ENCODE measurements at regions not wholly inside any gene's neighbourhood (a gene's known extent, or its start where the extent isn't known, plus 50 kb on each side); places are given as distances from the start of the nearest gene placed in this dataset.
"Not testable (repeated sequence)": the region's sequence is repeated elsewhere in the genome, so short reads cannot be mapped to it uniquely, and the experiment has no call there.

DNA sequence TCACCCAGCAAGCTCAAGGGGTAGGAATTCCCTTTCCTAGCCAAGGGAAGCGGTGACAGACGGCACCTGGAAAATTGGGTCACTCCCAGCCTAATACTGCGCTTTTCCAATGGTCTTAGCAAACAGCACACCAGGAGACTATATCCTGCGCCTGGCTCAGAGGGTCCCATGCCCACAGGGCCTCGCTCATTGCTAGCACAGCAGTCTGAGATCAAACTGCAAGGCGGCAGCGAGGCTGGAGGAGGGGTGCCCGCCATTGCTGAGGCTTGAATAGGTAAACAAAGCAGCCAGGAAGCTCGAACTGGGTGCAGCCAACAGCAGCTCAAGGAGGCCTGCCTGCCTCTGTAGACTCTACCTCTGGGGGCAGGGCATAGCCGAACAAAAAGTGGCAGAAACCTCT, 500.4 kb upstream of the ANO3 start:
- ATAC-seq; H3K36me3 Mint-ChIP-seq; H3K27ac Mint-ChIP-seq; DNase-seq (ENCODE audit: low spot score in 2 of 2): not testable (repeated sequence)
- peaks cover 17 to 20% of the 10 kb centered on the region in 2 donors for H3K9me3 Mint-ChIP-seq

DNA sequence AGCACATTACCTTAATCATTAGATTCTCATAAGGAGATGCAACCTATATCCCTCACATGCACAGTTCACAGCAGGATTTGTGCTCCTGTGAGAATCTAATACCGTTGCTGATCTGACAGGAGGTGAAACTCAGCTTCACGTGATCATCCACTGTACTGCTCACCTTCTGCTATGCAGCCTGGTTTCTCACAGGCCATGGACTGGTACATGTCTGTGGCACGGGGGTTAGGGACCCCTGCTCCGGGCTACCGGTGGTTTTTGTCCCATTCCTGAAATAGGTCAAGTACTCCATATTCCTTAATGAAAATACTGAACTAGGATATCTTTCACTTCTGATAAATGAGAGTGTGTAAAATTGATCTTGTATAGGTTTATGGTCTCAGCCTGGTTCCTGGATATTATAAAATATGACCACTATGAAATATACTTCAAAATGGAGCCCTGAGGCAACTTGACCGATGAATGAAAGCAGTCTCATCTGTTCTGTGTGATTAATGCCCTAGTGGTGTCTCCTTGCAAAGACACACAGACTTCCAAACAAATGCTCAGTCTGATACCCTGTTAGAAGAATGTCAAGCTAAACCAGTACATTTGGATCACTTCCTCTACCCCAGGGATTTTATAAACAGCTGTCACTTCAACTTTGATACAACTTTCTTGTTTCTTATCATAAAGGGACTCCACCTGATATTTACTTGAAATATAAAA, 492.9 kb upstream of the ANO3 start:
- peaks cover 10 to 16% of the 10 kb centered on the region in 2 donors for H3K9me3 Mint-ChIP-seq
- H3K36me3 Mint-ChIP-seq: peaks cover 0 to 1% of the 10 kb centered on the region in 2 donors
- no peak for ATAC-seq
- no peak overlapping the region for H3K27ac Mint-ChIP-seq
- no peak for DNase-seq (ENCODE audit: low spot score in 2 of 2)

DNA sequence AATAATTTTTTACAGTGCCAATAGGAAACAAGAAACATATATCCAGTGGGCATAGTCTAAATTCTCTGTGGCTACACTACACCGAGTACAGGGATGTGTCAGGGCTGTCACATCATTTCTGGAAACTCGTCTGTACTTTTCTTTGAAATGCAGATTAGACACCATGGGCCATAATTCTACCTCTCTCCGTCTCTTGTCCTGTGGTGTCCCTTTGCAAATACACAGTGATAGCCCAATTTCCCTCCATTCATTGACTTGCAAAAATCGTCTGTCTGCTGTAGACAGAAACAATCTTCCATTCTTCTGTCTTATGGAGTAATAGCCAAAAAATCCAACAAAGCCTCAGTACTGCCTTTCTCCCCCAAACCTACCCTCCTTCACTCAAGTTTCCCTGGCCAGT, 487.1 kb upstream of the ANO3 start:
- Mint-ChIP-seq H3K27ac (no peak overlapping the region), H3K9me3 (peaks cover 25 to 42% of the 10 kb centered on the region in 2 donors), H3K36me3 (peaks cover 0 to 12% of the 10 kb centered on the region in 2 donors)
- DNase-seq (ENCODE audit: low spot score in 2 of 2) (no peak), ATAC-seq (no peak)

DNA sequence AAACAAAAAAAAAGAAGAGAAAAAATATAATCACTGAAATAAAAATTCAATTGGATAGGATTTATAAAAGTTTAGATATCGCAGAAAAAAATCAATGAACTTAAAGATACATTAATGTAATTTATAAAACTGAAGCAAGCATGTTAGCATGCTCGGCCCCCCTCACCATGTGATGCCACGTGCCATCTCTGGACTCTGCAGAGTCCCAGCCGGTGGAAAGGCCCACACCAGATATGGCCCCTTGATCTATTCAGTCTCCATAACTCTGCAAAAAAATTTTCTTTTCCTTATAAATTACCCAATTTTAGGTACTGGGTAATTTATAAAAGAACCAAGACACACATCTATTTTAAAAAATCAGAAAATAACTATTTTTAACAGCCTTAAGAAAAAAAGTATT, 476.0 kb upstream of the ANO3 start:
- Mint-ChIP-seq H3K9me3 (peaks cover 20 to 21% of the 10 kb centered on the region in 2 donors), H3K36me3 (no peaks in the 10 kb centered on the region), H3K27ac (no peak overlapping the region)
- ATAC-seq: no peak
- DNase-seq (ENCODE audit: low spot score in 2 of 2): no peak

DNA sequence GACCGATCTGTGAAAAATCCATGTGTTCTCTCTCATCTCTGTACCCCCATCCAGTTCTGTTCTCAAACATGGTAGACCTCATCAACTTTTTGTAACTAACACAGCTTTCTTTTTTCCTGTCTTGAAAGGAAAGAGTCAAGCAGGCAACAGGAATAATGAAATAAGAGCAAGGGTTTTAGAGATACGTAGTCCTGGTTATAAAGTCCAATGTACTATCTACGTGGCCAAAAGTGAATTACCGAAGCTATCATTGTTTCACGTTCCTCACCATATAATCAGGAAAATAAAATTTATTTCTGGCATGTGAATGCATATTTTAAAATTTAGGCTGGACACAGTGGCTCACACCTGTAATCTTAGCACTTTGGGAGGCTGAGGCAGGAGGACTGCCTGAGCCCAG, 472.2 kb upstream of the ANO3 start:
- DNase-seq (ENCODE audit: low spot score in 2 of 2): no peak
- no peak overlapping the region for H3K27ac Mint-ChIP-seq
- H3K36me3 Mint-ChIP-seq: no peaks in the 10 kb centered on the region
- ATAC-seq: no peak
- peaks cover 13 to 16% of the 10 kb centered on the region in 2 donors for H3K9me3 Mint-ChIP-seq

DNA sequence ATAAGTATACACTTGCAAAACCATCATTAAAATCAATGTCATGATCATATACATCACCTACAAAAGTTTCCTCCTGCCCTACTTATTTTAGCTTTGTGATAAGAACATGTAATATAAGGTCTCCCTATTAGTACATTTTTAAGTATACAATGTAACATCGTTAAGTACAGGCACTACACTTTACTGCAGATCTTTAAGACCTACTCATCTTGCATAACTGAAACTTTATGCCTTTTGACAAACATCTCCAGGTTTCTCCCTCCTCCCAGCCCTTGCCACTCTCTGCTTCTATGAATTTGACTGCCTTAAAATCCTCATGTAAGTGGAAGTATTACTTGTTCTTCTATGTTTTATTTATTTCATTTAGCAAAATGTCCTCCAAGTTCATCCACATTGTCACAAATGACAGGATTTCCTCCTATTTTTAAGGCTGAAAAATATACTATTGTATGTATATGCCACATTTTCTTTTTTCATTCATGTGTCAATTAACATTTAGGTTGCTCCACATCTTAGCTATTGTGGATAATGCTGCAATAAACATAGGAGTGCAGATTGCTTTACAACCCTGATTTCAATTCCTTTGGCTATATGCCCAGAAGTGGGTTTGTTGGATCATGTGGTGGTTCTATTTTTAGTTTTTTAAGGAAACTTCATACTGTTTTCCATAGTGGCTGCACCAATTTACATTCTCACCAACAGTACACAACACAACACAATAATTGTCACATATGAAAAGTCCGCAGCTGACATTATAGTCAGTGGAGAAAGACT, 471.1 kb upstream of the ANO3 start:
- H3K27ac Mint-ChIP-seq: no peak overlapping the region
- ATAC-seq (no peak), DNase-seq (ENCODE audit: low spot score in 2 of 2) (no peak)
- peaks cover 4 to 10% of the 10 kb centered on the region in 2 donors for H3K9me3 Mint-ChIP-seq
- H3K36me3 Mint-ChIP-seq: no peaks in the 10 kb centered on the region

DNA sequence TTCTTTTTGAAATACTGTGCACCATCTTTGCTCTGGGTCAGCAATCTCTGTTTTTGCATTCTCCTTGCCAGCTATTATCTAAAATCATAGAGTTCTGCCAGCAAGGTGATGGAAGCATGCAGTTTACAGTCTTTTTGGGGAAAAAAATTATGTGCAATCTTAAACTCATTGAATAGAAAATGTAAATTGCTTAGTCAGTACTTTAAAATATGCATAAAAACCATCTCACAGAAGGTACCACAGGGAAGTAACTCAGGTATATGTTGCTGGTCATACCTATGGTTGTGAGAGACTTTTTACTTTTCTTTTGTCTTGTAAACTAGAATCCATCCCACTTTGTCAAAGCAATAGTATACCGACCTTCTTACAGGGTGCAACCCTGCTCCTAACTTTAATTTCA, 469.8 kb upstream of the ANO3 start:
- Mint-ChIP-seq H3K9me3 (peaks cover 5 to 13% of the 10 kb centered on the region in 2 donors), H3K27ac (no peak overlapping the region), H3K36me3 (no peaks in the 10 kb centered on the region)
- ATAC-seq: no peak
- DNase-seq (ENCODE audit: low spot score in 2 of 2): no peak

DNA sequence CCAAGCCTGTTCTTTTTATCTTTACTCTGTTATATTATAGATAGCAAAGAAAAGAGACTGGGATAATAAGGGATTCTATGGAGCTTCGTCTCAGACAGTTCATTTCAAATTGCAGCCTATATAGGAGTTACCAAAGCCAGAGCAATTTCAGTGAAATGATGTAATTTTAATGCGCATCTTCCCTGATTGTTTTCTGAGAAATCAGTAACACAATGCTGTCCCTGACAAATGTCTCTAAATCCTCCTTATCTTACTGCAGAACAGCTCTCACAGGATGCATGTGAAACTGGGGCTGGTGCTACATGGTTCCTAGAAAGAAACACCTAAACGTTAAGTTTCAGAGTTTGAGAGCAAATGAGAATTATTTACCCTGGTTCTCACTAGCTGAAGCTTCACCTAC, 467.9 kb upstream of the ANO3 start:
- no peaks in the 10 kb centered on the region for H3K36me3 Mint-ChIP-seq
- H3K27ac Mint-ChIP-seq: no peak overlapping the region
- no peak for DNase-seq (ENCODE audit: low spot score in 2 of 2)
- H3K9me3 Mint-ChIP-seq: peaks cover 12 to 20% of the 10 kb centered on the region in 2 donors
- no peak for ATAC-seq

DNA sequence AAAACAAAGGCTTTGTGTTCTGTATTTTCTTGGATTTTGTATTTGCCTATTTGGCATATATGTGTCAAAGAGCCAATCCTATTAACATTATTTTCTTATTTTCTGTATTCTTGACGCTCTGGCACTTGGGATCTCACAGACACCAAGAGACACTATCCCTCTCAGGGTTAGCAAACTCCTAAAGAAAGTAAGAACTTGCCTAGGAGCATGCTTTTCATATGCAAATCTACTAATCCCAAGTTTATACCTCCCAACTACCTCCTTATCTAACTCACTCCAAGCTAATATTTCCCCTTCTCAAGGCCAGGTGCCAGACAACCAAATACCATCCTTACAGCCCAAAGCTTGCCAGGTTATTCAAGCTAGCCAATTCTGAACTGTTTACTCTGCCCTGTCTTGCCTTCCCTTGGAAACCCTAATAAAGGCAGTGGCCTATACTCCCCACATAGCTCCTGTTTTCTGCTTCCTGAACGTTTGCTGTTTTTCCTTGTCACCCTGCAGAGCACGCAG, 455.4 kb upstream of the ANO3 start:
- ATAC-seq: no peak
- Mint-ChIP-seq H3K9me3 (peaks cover 14 to 32% of the 10 kb centered on the region in 2 donors), H3K27ac (no peak overlapping the region), H3K36me3 (peaks cover 0 to 5% of the 10 kb centered on the region in 2 donors)
- no peak for DNase-seq (ENCODE audit: low spot score in 2 of 2)

DNA sequence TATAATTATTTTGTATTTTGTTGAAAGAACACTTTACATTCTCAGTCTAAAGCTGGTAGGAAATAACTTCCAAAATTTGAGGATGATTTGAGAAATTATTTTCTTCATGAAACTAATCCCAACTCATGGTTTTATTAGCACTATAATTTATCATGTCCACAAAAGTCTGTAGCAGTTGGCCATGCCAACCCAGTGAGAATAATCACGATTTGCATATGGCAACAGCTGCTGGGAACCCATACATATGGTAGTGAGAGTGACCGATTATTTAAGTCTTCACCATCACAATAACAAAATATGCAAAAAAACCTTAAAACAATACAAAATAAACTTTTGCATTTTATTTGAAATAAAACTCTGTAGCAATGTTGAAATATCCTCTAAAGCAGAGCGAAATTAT, 445.9 kb upstream of the ANO3 start:
- H3K9me3 Mint-ChIP-seq: peaks cover 8 to 18% of the 10 kb centered on the region in 2 donors
- no peak overlapping the region for H3K27ac Mint-ChIP-seq
- ATAC-seq (no peak), DNase-seq (ENCODE audit: low spot score in 2 of 2) (no peak)
- H3K36me3 Mint-ChIP-seq: no peaks in the 10 kb centered on the region

DNA sequence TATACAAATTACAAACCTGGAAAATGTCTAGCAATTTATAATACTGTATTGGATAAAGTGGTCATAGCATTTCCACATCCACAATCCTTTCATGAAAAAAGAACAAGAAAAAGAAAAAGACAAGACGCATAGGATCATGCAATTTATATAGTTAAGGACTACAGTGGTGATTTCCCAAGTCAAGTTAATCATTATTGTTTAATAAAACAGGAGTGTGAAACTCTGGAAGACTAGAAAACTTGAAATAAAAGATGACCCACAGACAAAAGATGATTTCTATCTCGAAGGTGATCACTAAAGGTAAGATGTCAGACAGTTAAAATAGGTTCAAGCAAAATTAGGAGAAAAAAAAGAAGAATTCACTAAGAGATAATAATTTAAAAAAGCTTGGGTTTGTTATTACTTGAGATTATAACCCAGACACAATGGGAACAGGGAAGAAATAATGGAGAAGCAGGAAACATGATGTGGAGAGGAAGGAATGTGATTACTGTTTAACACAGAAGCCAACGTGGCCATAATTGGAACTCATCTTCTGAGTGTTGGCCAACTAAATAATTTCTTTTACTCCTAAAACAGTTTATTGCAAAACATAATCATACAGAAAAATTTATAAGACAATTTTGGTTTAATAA, 441.2 kb upstream of the ANO3 start:
- Mint-ChIP-seq H3K36me3 (no peaks in the 10 kb centered on the region), H3K9me3 (peaks cover 8 to 17% of the 10 kb centered on the region in 2 donors), H3K27ac (no peak overlapping the region)
- ATAC-seq (no peak), DNase-seq (ENCODE audit: low spot score in 2 of 2) (no peak)

DNA sequence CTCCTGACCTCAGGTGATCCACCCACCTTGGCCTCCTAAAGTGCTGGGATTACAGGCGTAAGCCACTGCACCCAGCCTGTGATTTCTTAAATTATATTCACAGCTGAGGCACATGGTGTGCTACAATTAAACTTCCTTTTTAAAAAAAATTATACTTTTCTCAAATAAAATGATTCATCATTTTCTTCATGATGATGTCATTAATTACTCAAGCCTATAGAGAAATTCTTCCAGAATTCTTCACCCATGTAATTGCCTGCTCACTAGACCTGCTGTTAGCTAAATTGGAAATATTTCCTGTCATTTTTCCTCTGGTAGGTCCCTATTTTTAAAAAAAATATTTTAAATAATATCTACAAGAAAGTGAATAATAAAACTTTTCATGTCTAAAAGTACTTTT, 440.0 kb upstream of the ANO3 start:
- Mint-ChIP-seq H3K27ac (no peak overlapping the region), H3K36me3 (no peaks in the 10 kb centered on the region), H3K9me3 (peaks cover 8 to 17% of the 10 kb centered on the region in 2 donors)
- no peak for DNase-seq (ENCODE audit: low spot score in 2 of 2)
- no peak for ATAC-seq

DNA sequence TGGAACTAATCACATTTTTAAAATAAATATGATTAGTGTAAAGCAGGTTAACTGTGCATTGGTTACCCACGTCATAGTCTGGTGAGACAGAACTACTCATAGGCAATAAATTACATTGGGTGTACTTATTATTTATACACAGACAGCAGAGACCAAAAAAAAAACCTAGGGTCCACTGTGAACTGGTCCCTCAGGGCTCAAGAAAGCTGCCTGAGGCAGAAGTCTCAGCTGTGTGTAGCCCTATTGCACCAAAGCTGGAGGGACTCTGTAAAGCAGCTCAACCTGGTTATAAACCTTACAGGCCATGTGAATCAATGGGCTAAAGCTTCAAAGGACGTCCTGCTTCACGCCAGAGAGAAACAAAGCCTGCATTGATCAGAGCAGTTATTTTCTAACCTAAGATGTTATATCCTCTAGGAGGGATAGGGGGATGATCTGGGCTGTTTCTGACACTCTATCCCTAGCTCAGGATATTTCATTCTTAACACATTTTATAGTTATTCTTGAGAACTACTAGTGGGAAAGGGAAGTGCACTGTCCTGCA, 432.2 kb upstream of the ANO3 start:
- Mint-ChIP-seq H3K9me3 (peaks cover 7 to 12% of the 10 kb centered on the region in 2 donors), H3K36me3 (no peaks in the 10 kb centered on the region), H3K27ac (no peak overlapping the region)
- DNase-seq (ENCODE audit: low spot score in 2 of 2): no peak
- no peak for ATAC-seq

DNA sequence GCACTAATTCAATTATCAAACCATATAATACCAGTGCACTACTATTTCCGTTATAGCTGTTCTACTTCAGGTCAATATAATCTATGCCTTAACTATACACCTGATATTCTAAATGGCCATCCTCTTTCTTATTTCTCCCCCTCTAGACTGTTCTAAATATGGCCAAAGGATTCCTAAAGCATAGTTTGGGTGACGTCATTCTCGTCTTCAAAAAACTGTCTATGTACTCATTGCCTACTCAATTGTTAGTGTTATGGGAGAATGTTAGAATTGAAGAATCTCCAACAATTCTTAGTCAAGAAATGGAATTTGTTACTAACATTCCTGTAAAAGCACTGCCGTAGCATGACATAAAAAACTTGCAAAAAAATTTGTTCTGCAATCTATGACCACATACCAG, 431.1 kb upstream of the ANO3 start:
- ATAC-seq: no peak
- no peak for DNase-seq (ENCODE audit: low spot score in 2 of 2)
- H3K9me3 Mint-ChIP-seq: peaks cover 14 to 20% of the 10 kb centered on the region in 2 donors
- no peaks in the 10 kb centered on the region for H3K36me3 Mint-ChIP-seq
- no peak overlapping the region for H3K27ac Mint-ChIP-seq

DNA sequence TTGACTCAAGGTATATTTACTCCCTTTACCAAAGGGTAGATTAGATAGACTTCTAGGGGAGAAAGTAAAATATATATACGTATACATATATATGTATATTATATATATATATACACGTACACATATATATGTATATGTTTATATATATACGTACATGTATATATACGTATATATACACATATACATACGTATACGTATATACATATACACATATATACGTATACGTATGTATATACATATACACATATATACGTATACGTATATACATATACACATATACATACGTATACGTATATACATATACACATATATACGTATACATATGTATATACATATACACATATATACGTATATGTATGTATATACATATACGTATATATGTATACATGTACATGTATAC, 430.5 kb upstream of the ANO3 start:
- peaks cover 15 to 20% of the 10 kb centered on the region in 2 donors for H3K9me3 Mint-ChIP-seq
- no peaks in the 10 kb centered on the region for H3K36me3 Mint-ChIP-seq
- DNase-seq (ENCODE audit: low spot score in 2 of 2) (no peak), ATAC-seq (no peak)
- H3K27ac Mint-ChIP-seq: no peak overlapping the region

DNA sequence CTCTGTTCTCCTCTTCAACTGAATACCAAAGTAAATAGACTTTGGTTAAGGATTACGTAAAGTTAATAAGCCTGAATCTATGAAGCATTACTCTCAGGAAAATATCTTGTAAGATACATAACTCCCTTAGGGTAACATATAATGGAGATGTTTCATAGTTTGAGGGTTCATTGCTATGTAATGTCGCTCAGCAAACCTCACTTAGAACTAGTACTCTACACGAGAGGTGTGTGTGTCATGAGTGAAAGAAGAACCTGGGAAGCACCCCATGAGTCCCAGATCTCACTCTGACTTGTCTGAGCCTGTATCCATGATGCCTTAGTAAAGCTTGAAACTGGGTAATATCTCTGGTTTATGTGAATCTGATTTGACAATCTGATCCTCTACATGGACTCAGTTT, 429.5 kb upstream of the ANO3 start:
- H3K36me3 Mint-ChIP-seq: no peaks in the 10 kb centered on the region
- H3K27ac Mint-ChIP-seq: no peak overlapping the region
- ATAC-seq: no peak
- H3K9me3 Mint-ChIP-seq: peaks cover 20 to 23% of the 10 kb centered on the region in 2 donors
- DNase-seq (ENCODE audit: low spot score in 2 of 2): no peak

DNA sequence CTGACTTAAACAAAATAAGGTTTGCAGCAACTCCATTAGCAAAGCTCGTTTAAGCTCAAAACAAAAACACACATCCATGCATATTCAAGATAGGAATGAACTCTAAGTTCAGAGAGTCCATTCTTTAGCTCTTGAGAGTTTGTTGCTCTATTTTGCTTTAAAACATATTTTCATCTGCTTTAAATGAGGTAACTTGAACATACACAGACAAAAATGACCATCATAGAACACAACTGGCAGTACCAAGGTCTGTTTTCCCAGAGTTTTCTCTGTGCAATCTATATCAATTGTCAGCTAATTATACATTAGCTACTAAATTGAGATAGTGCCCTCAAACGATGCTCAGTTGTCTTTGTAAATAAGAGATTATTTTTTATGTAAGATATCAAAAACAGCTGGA, 423.2 kb upstream of the ANO3 start:
- H3K9me3 Mint-ChIP-seq: peaks cover 13 to 17% of the 10 kb centered on the region in 2 donors
- no peak for ATAC-seq
- no peak for DNase-seq (ENCODE audit: low spot score in 2 of 2)
- no peak overlapping the region for H3K27ac Mint-ChIP-seq
- H3K36me3 Mint-ChIP-seq: no peaks in the 10 kb centered on the region

All from activated naive CD4-positive, alpha-beta T cell treated with anti-CD3 and anti-CD28 coated beads, Interleukin-2, amount 50 U/mL, for 72 hours (primary cell).